Neural crest cell (in vitro differentiated cells): ENCODE measurements at regions not wholly inside any gene's neighbourhood (a gene's known extent, or its start where the extent isn't known, plus 50 kb on each side); places are given as distances from the start of the nearest gene placed in this dataset.

Experiments
- DNase-seq: peaks from one replicate; pipeline ENCODE4 v3.0.0; 2021; ENCODE audit warnings: low read depth, mixed read lengths, low spot score
- H3K27ac Mint-ChIP-seq: one replicate; pipeline ENCODE4 v1.8.0; 2021; ENCODE audit warnings: mild to moderate bottlenecking, mixed read lengths; ENCODE audit not compliant: unreplicated experiment
- H3K27me3 Mint-ChIP-seq: 2 replicates; pipeline ENCODE4 v1.8.0; 2021; ENCODE audit warnings: low read depth, mild to moderate bottlenecking, mixed read lengths
- H3K36me3 Mint-ChIP-seq: 2 replicates; pipeline ENCODE4 v1.8.0; 2021; ENCODE audit warnings: low read depth, mild to moderate bottlenecking, mixed read lengths
- H3K4me1 Mint-ChIP-seq: 2 replicates; pipeline ENCODE4 v1.8.0; 2021; ENCODE audit warnings: mixed read lengths
- H3K4me3 Mint-ChIP-seq: one replicate; pipeline ENCODE4 v1.8.0; 2021; ENCODE audit warnings: mild to moderate bottlenecking, mixed read lengths
- H3K9me3 Mint-ChIP-seq: 2 replicates; pipeline ENCODE4 v1.8.0; 2021; ENCODE audit warnings: mixed read lengths
- TF ChIP-seq, protein P1 (sequence below): fragments of 200-600 bp; sonication (generic); conservative IDR thresholded peaks from 2 replicates; pipeline ENCODE4 v1.5.0; 2021; ENCODE audit warnings: antibody characterized with exemption, mild to moderate bottlenecking

DNA sequence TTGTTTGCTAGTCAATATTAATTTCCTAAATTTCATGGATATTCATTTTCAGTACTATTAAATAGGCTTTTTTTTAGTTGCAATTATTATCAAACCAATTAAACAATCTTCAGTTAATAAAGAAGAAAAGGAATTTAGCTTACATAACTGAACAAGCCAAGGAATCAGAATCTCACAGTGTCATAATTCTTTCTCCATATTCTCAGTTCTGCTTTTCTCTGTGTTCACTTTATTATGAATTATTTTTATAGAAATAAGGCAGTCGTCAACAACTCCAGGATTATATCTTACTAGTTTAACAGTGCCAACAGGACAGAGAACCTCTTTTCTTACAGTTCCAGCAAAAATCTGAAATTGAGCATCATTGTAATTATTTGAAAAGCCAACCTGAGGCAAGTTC is 221.7 kb downstream of the CGGBP1 start:
- no peak for DNase-seq
- H3K4me3 Mint-ChIP-seq: no peak overlapping the region
- H3K27me3 Mint-ChIP-seq: no peaks in the 10 kb centered on the region
- H3K4me1 Mint-ChIP-seq: no peaks in the 10 kb centered on the region
- peaks cover 4% of the 10 kb centered on the region for H3K9me3 Mint-ChIP-seq
- H3K27ac Mint-ChIP-seq: no peak overlapping the region
- H3K36me3 Mint-ChIP-seq: no peaks in the 10 kb centered on the region
- TF ChIP-seq, protein P1, sequence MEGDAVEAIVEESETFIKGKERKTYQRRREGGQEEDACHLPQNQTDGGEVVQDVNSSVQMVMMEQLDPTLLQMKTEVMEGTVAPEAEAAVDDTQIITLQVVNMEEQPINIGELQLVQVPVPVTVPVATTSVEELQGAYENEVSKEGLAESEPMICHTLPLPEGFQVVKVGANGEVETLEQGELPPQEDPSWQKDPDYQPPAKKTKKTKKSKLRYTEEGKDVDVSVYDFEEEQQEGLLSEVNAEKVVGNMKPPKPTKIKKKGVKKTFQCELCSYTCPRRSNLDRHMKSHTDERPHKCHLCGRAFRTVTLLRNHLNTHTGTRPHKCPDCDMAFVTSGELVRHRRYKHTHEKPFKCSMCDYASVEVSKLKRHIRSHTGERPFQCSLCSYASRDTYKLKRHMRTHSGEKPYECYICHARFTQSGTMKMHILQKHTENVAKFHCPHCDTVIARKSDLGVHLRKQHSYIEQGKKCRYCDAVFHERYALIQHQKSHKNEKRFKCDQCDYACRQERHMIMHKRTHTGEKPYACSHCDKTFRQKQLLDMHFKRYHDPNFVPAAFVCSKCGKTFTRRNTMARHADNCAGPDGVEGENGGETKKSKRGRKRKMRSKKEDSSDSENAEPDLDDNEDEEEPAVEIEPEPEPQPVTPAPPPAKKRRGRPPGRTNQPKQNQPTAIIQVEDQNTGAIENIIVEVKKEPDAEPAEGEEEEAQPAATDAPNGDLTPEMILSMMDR: no peak

DNA sequence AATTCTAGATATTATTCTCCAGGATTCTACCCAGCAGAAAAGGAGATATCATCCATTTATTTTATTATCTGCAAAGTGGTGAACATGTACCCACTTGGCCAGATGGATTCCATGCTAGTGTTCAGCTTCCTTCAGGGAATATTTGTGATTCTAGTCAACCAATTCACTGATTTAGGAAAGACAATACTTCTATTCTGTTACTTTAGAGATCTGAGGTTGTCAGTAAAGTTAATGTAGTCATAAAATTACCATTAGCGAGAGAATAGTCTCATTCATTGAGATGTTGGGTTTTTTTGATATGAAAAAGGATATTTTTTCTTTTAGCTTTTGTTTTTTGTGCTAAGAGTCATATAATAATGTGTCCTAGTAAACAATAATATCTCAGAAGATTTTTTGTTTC is 222.8 kb downstream of the CGGBP1 start:
- DNase-seq: no peak
- Mint-ChIP-seq H3K9me3 (peaks cover 4% of the 10 kb centered on the region), H3K36me3 (no peaks in the 10 kb centered on the region), H3K27ac (no peak overlapping the region), H3K27me3 (no peaks in the 10 kb centered on the region), H3K4me3 (no peak overlapping the region), H3K4me1 (no peaks in the 10 kb centered on the region)
- TF ChIP-seq, protein P1: no peak

- DNase-seq: no peak
- H3K36me3 Mint-ChIP-seq: no peaks in the 10 kb centered on the region
- H3K9me3 Mint-ChIP-seq: peaks cover 4% of the 10 kb centered on the region
- H3K27ac Mint-ChIP-seq: no peak overlapping the region
- H3K27me3 Mint-ChIP-seq: no peaks in the 10 kb centered on the region
- TF ChIP-seq, protein P1: no peak
- no peaks in the 10 kb centered on the region for H3K4me1 Mint-ChIP-seq
- H3K4me3 Mint-ChIP-seq: no peak overlapping the region
Measured at GRCh38 chr3:87835236-87835635, 223.6 kb downstream of the CGGBP1 start.

GRCh38 chr3:87834327-87834726 is 224.5 kb downstream of the CGGBP1 start:
- TF ChIP-seq, protein P1: no peak
- no peaks in the 10 kb centered on the region for H3K4me1 Mint-ChIP-seq
- no peaks in the 10 kb centered on the region for H3K36me3 Mint-ChIP-seq
- peaks cover 4% of the 10 kb centered on the region for H3K9me3 Mint-ChIP-seq
- DNase-seq: no peak
- no peak overlapping the region for H3K27ac Mint-ChIP-seq
- H3K4me3 Mint-ChIP-seq: no peak overlapping the region
- no peaks in the 10 kb centered on the region for H3K27me3 Mint-ChIP-seq

GRCh38 chr3:87833039-87833377 is 225.8 kb downstream of the CGGBP1 start:
- Mint-ChIP-seq H3K27ac (no peak overlapping the region), H3K36me3 (no peaks in the 10 kb centered on the region), H3K9me3 (no peaks in the 10 kb centered on the region), H3K27me3 (no peaks in the 10 kb centered on the region), H3K4me1 (no peaks in the 10 kb centered on the region), H3K4me3 (no peak overlapping the region)
- no peak for DNase-seq
- TF ChIP-seq, protein P1: no peak

- TF ChIP-seq, protein P1: no peak
- no peak overlapping the region for H3K4me3 Mint-ChIP-seq
Measured at GRCh38 chr3:87828046-87828445, 230.8 kb downstream of the CGGBP1 start.

More at GRCh38 chr3:87828046-87828445, 230.8 kb downstream of the CGGBP1 start:
- Mint-ChIP-seq H3K27ac (no peak overlapping the region), H3K4me1 (no peaks in the 10 kb centered on the region), H3K36me3 (no peaks in the 10 kb centered on the region), H3K27me3 (no peaks in the 10 kb centered on the region), H3K9me3 (no peaks in the 10 kb centered on the region)
- no peak for DNase-seq
